ENCODE measurements at regions not wholly inside any gene's neighbourhood (a gene's known extent, or its start where the extent isn't known, plus 50 kb on each side); places are given as distances from the start of the nearest gene placed in this dataset.

- Histone ChIP-seq H3K27ac (replicated peaks) (no peak overlapping the region), H3K27me3 (ENCODE audit: insufficient read depth, poor library complexity, severe bottlenecking) (no peaks in the 10 kb centered on the region), H3K4me3 (replicated peaks; ENCODE audit: insufficient read depth, low read length) (no peak overlapping the region)
- DNase-seq (ENCODE audit: low read depth in 1 of 2, low spot score in 1 of 2), result no peak
- TF ChIP-seq REST (IDR thresholded peaks at IDR 0.05; ENCODE audit: insufficient replicate concordance, low read depth) (no peak), GABPA (IDR thresholded peaks at IDR 0.05; ENCODE audit: low read depth) (no peak), POLR2AphosphoS5 (IDR thresholded peaks at IDR 0.05; ENCODE audit: low read depth) (no peak), SPI1 (IDR thresholded peaks at IDR 0.05; ENCODE audit: borderline replicate concordance, low read depth) (no peak), CTCF (IDR thresholded peaks at IDR 0.05; ENCODE audit: insufficient read depth, low read length) (no peak)
Measured at GRCh38 chr4:38311495-38312126, 351.4 kb downstream of the PTTG2 start.

- TF ChIP-seq REST (IDR thresholded peaks at IDR 0.05; ENCODE audit: insufficient replicate concordance, low read depth) (no peak), CTCF (IDR thresholded peaks at IDR 0.05; ENCODE audit: insufficient read depth, low read length) (no peak), SPI1 (IDR thresholded peaks at IDR 0.05; ENCODE audit: borderline replicate concordance, low read depth) (no peak), POLR2AphosphoS5 (IDR thresholded peaks at IDR 0.05; ENCODE audit: low read depth) (no peak), GABPA (IDR thresholded peaks at IDR 0.05; ENCODE audit: low read depth) (no peak)
- H3K4me3 ChIP-seq (replicated peaks; ENCODE audit: insufficient read depth, low read length), result no peak overlapping the region
- H3K27ac ChIP-seq (replicated peaks), result no peak overlapping the region
- H3K27me3 ChIP-seq (ENCODE audit: insufficient read depth, poor library complexity, severe bottlenecking), result no peaks in the 10 kb centered on the region
- no peak for DNase-seq (ENCODE audit: low read depth in 1 of 2, low spot score in 1 of 2)
Measured at GRCh38 chr4:38313175-38313574, 350.8 kb upstream of the KLF3 start.

GRCh38 chr4:38313999-38314561 is 349.9 kb upstream of the KLF3 start:
- TF ChIP-seq SPI1 (IDR thresholded peaks at IDR 0.05; ENCODE audit: borderline replicate concordance, low read depth), result no peak
- TF ChIP-seq POLR2AphosphoS5 (IDR thresholded peaks at IDR 0.05; ENCODE audit: low read depth), result no peak
- TF ChIP-seq REST (IDR thresholded peaks at IDR 0.05; ENCODE audit: insufficient replicate concordance, low read depth), result no peak
- no peak for TF ChIP-seq CTCF (IDR thresholded peaks at IDR 0.05; ENCODE audit: insufficient read depth, low read length)
- TF ChIP-seq GABPA (IDR thresholded peaks at IDR 0.05; ENCODE audit: low read depth), result no peak
- Histone ChIP-seq H3K27ac (replicated peaks) (no peak overlapping the region), H3K27me3 (ENCODE audit: insufficient read depth, poor library complexity, severe bottlenecking) (no peaks in the 10 kb centered on the region), H3K4me3 (replicated peaks; ENCODE audit: insufficient read depth, low read length) (no peak overlapping the region)
- DNase-seq (ENCODE audit: low read depth in 1 of 2, low spot score in 1 of 2), result no peak

Measured in HL-60 (cell line).